ENCODE measurements at regions not wholly inside any gene's neighbourhood (a gene's known extent, or its start where the extent isn't known, plus 50 kb on each side); places are given as distances from the start of the nearest gene placed in this dataset.

DNA sequence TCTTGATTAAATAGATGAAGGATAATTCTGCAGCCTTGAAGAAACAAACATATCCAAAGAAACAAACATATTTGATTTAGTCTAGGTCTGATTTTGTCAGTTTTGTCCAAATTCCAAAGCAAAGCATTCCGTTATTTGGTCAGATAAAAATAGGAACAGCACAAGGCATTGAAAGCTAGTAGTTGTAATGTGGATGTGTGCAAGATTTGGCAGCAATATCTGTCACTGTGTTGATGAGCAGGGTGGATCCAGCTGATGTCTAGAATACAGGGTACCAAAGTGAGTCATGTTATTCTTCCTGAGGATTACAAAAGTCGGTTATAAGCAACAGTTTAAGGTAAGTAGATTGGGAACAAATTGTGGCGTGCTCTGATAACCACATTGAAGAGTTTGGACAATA, 69.3 kb upstream of the PLPPR1 start:
- no peak for DNase-seq (ENCODE audit: low read depth in 2 of 2)
